Lung (tissue), 11 donors: ENCODE measurements at regions not wholly inside any gene's neighbourhood (a gene's known extent, or its start where the extent isn't known, plus 50 kb on each side); places are given as distances from the start of the nearest gene placed in this dataset.

ENCODE experiments used
- ATAC-seq: fragments of 200-7000 bp; cut with Tn5 transposase; one replicate; pipeline ENCODE4 v1.9.1; 2020; ENCODE audit warnings: moderate number of reproducible peaks; ENCODE audit not compliant: insufficient read depth, low FRiP score
- DNase-seq, 3 donors: peaks; one replicate each; pipeline ENCODE4 v3.0.0-alpha.2; 2013 to 2017
- H3K27ac ChIP-seq, 2 donors: one replicate each; pipeline ENCODE4 v1.5.1; 2013; ENCODE audit warnings: mild to moderate bottlenecking in 2 of 2, moderate library complexity in 2 of 2, control low read depth in 1 of 2, inconsistent platforms in 1 of 2, low read depth in 1 of 2, low read length in 1 of 2
- H3K27me3 ChIP-seq, 3 donors: one replicate each; pipeline ENCODE4 v1.5.1; 2013; ENCODE audit warnings: low read length in 2 of 3; ENCODE audit not compliant: control insufficient read depth in 3 of 3, insufficient read depth in 3 of 3
- H3K36me3 ChIP-seq, 4 donors: one replicate each; pipeline ENCODE4 v1.5.1; 2013; ENCODE audit warnings: low read length in 4 of 4, mild to moderate bottlenecking in 1 of 4, moderate library complexity in 1 of 4; ENCODE audit not compliant: control insufficient read depth in 4 of 4, insufficient read depth in 4 of 4
- H3K4me1 ChIP-seq, 5 donors: one replicate each; pipeline ENCODE4 v1.5.1; 2013; ENCODE audit warnings: low read length in 5 of 5, mild to moderate bottlenecking in 2 of 5, moderate library complexity in 1 of 5; ENCODE audit not compliant: control insufficient read depth in 5 of 5, insufficient read depth in 5 of 5
- H3K4me3 ChIP-seq: one replicate; pipeline ENCODE4 v1.5.1; 2013; ENCODE audit warnings: mild to moderate bottlenecking, control low read depth, moderate library complexity
- H3K9ac ChIP-seq, 2 donors: one replicate each; pipeline ENCODE4 v1.5.1; 2013; ENCODE audit warnings: low read length in 2 of 2, control low read depth in 1 of 2; ENCODE audit not compliant: insufficient read depth in 1 of 2
- H3K9me3 ChIP-seq, 4 donors: one replicate each; pipeline ENCODE4 v1.5.1; 2013; ENCODE audit warnings: low read length in 3 of 4, mild to moderate bottlenecking in 1 of 4, moderate library complexity in 1 of 4; ENCODE audit not compliant: control insufficient read depth in 4 of 4, insufficient read depth in 3 of 4
- WGBS, 2 donors: extraction: QIAGEN DNeasy Blood & Tissue Kit; methylation state at CpG; one replicate each; pipeline ENCODE4 v1.1.7; 2013; 5-methylcytosine and 5-hydroxymethylcytosine counted together
- TF ChIP-seq, protein P1 (sequence below): IDR thresholded peaks from 2 replicates; pipeline ENCODE4 v1.5.1; 2012; ENCODE audit warnings: mild to moderate bottlenecking; ENCODE audit errors: control extremely low read depth, extremely low read depth
- donor health status: control.
- donor health status: control.
- donor health status: Bipolar disorder and iron deficiency.
- donor health status: healthy.
- donor health status: DM: yes; HTN: yes; CAD: no.

DNA sequence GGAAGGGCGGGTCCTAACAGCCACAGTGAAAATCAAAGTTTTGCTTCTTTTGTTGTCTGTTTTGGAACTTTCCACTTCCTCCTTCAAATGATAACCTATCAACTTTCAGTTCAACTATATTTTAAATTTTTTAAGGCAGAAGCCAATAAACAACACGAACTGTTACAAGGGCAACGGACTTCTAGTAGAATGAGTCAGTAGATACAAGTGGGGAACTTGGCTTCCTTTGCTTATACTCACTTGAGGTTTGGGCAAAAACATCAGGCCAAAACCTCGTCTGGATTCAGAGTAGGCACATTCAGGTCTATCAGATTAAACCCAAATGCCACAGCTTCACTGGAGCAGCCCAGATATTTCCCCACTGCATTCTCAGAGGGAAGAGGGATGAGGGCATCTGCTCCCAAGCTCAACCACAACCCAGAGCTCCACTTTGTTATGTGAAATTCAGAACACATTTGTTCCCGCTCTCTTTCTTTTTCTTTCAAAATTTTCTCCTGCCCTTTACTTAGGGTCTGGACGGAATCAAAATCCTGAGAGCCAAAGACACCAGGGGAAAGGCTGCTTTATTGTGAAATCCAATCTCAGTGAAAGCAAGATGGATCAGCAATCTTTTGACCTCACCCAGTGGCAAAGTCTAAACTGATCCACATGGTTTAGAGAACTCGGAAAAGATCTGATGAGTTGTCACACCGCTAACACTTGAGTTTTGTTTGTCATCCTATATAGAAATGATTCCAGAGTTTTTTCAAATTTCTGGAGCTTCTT lies 152.5 kb upstream of the BTG1 start:
- peak overlapping the region; percentile 9 to 55 for H3K27ac ChIP-seq

DNA sequence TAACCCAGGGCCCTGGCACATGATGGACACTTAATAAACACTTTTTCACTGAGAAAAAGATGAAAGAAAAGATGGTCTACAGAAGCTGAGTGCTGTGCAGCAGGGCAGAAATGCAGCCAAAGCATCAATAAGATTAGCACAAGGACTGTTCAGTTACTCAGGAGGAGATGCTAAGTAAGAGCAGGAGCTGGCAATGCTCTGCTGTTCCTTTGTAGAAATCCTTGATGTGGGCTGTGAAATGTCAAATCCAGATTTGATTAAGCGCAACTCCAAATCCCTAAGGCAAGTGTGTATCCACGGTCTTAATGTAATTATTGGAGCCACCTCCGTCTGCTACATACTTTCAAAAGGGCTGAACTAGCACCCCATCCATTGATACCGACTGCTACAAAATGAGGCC lies 151.8 kb upstream of the BTG1 start:
- WGBS, 2 donors: 89 to 90% methylated on average over 4 of the region's 4 CpGs
- no peaks in the 10 kb centered on the region for H3K27me3 ChIP-seq
- DNase-seq (no peak), ATAC-seq (no peak)
- no peak overlapping the region for H3K4me3 ChIP-seq
- TF ChIP-seq, protein P1, sequence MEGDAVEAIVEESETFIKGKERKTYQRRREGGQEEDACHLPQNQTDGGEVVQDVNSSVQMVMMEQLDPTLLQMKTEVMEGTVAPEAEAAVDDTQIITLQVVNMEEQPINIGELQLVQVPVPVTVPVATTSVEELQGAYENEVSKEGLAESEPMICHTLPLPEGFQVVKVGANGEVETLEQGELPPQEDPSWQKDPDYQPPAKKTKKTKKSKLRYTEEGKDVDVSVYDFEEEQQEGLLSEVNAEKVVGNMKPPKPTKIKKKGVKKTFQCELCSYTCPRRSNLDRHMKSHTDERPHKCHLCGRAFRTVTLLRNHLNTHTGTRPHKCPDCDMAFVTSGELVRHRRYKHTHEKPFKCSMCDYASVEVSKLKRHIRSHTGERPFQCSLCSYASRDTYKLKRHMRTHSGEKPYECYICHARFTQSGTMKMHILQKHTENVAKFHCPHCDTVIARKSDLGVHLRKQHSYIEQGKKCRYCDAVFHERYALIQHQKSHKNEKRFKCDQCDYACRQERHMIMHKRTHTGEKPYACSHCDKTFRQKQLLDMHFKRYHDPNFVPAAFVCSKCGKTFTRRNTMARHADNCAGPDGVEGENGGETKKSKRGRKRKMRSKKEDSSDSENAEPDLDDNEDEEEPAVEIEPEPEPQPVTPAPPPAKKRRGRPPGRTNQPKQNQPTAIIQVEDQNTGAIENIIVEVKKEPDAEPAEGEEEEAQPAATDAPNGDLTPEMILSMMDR: no peak
- no peaks in the 10 kb centered on the region for H3K36me3 ChIP-seq
- peak overlapping the region in 1 of 2 donors; percentile 5 for H3K27ac ChIP-seq
- H3K4me1 ChIP-seq: peaks cover 0 to 2% (median 0%) of the 10 kb centered on the region in 5 donors
- no peak overlapping the region for H3K9ac ChIP-seq
- H3K9me3 ChIP-seq: no peaks in the 10 kb centered on the region

More for the DNA sequence above, 152.5 kb upstream of the BTG1 start:
- Histone ChIP-seq H3K4me3 (no peak overlapping the region), H3K9me3 (no peaks in the 10 kb centered on the region), H3K27me3 (no peaks in the 10 kb centered on the region), H3K36me3 (no peaks in the 10 kb centered on the region), H3K4me1 (peaks cover 0 to 2% (median 0%) of the 10 kb centered on the region in 5 donors), H3K9ac (no peak overlapping the region)
- WGBS, 2 donors: 60 to 64% methylated on average over 8 of the region's 8 CpGs
- ATAC-seq (peak; percentile 57), DNase-seq (no peak)
- TF ChIP-seq, protein P1: no peak

DNA sequence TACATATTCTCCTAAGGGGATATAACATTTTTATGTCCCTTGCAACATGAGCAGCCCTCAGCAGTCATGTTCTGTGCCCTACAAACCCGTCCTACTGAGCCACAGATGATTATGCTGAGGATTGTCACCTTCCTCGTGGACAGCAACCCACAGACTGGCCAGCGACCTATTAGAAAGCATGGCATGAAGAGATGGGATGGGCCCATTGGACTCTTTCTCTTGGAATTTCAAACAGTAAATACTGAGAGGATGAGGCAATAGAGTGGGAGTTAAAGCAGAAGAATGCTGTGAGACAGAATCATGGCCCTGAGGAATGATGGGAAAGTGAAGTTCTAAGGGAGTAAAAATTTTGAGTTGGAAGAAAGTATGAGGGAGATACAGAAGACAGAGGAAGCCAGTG lies 149.9 kb upstream of the BTG1 start:
- Histone ChIP-seq H3K9me3 (no peaks in the 10 kb centered on the region), H3K36me3 (no peaks in the 10 kb centered on the region), H3K27me3 (no peaks in the 10 kb centered on the region), H3K9ac (no peak overlapping the region), H3K4me3 (no peak overlapping the region), H3K27ac (no peak overlapping the region), H3K4me1 (peaks cover 0 to 8% (median 2%) of the 10 kb centered on the region in 5 donors)
- ATAC-seq (no peak), DNase-seq (no peak)
- 86 to 96% methylated on average over 3 of the region's 3 CpGs for WGBS, 2 donors
- TF ChIP-seq, protein P1: no peak
